KMS-11 (cell line): ENCODE measurements at regions not wholly inside any gene's neighbourhood (a gene's known extent, or its start where the extent isn't known, plus 50 kb on each side); places are given as distances from the start of the nearest gene placed in this dataset.

ENCODE experiments used
- H2AFZ ChIP-seq: fragments of 200-600 bp; sonication (generic); 2 replicates; pipeline ENCODE4 v1.6.1; 2016; ENCODE audit warnings: antibody characterized with exemption, mixed run types, low read depth
- H3K27ac ChIP-seq: fragments of 200-600 bp; sonication (generic); 2 replicates; pipeline ENCODE4 v1.6.1; 2016; ENCODE audit warnings: mild to moderate bottlenecking, mixed run types
- H3K27me3 ChIP-seq: fragments of 200-600 bp; sonication (generic); 2 replicates; pipeline ENCODE4 v1.6.1; 2017; ENCODE audit warnings: mild to moderate bottlenecking, low read depth, mixed run types, moderate library complexity; ENCODE audit not compliant: insufficient read depth
- H3K36me3 ChIP-seq: fragments of 200-600 bp; sonication (generic); 2 replicates; pipeline ENCODE4 v1.6.1; 2017; ENCODE audit warnings: mild to moderate bottlenecking, mixed run types; ENCODE audit not compliant: insufficient read depth
- H3K4me1 ChIP-seq: fragments of 200-600 bp; sonication (generic); 2 replicates; pipeline ENCODE4 v1.6.1; 2016; ENCODE audit warnings: mild to moderate bottlenecking, low read depth, mixed run types; ENCODE audit not compliant: poor library complexity, severe bottlenecking
- H3K4me2 ChIP-seq: fragments of 200-600 bp; sonication (generic); 2 replicates; pipeline ENCODE4 v1.7.0; 2016; ENCODE audit warnings: mild to moderate bottlenecking, mixed run types
- H3K4me3 ChIP-seq: fragments of 200-600 bp; sonication (generic); IDR thresholded peaks from 2 replicates; pipeline ENCODE4 v1.6.1; 2017; ENCODE audit warnings: low read depth, low read length, mixed read lengths; ENCODE audit not compliant: insufficient read depth
- H3K79me2 ChIP-seq: fragments of 200-600 bp; sonication (generic); 2 replicates; pipeline ENCODE4 v1.6.1; 2016; ENCODE audit warnings: low read depth, mixed run types; ENCODE audit not compliant: insufficient read depth
- H3K9ac ChIP-seq: fragments of 200-600 bp; sonication (generic); 2 replicates; pipeline ENCODE4 v1.6.1; 2016; ENCODE audit warnings: mild to moderate bottlenecking, mixed run types
- H4K20me1 ChIP-seq: fragments of 200-600 bp; sonication (generic); 2 replicates; pipeline ENCODE4 v1.6.1; 2016; ENCODE audit warnings: mild to moderate bottlenecking, mixed run types; ENCODE audit not compliant: insufficient read depth
- TF ChIP-seq, protein P1 (sequence below): fragments of 200-600 bp; sonication (generic); conservative IDR thresholded peaks from 2 replicates; pipeline ENCODE4 v1.6.1; 2017; ENCODE audit warnings: low read depth, mild to moderate bottlenecking, antibody characterized with exemption, low read length, moderate library complexity, mixed read lengths

DNA sequence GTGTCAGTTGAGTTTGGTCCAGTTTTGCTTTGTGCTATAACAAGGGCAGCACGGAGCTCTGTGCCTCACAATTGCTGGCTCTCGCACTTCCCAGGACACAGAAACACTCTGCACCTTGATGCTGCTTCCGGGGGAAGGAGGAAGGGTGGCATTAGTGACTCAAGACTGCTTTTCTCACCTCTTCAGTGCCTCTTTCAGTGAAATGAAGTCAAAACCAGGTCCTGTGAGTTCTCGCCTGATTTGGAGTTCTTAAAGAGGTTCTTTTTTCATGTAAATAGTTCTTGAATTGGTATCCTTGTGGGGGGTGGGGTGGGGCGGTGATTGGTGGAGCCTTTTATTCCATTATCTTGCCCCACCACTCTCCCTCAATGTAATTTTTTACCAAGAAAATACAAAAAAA lies 91.5 kb upstream of the MYT1L start:
- H3K36me3 ChIP-seq, result no peaks in the 10 kb centered on the region
- no peak overlapping the region for H3K27ac ChIP-seq
- H3K4me2 ChIP-seq, result no peak overlapping the region
- H3K4me3 ChIP-seq, result no peak overlapping the region
- H3K27me3 ChIP-seq, result no peaks in the 10 kb centered on the region
- H3K4me1 ChIP-seq, result no peaks in the 10 kb centered on the region
- no peaks in the 10 kb centered on the region for H3K79me2 ChIP-seq
- H3K9ac ChIP-seq, result no peak overlapping the region
- H4K20me1 ChIP-seq, result no peaks in the 10 kb centered on the region
- TF ChIP-seq, protein P1, sequence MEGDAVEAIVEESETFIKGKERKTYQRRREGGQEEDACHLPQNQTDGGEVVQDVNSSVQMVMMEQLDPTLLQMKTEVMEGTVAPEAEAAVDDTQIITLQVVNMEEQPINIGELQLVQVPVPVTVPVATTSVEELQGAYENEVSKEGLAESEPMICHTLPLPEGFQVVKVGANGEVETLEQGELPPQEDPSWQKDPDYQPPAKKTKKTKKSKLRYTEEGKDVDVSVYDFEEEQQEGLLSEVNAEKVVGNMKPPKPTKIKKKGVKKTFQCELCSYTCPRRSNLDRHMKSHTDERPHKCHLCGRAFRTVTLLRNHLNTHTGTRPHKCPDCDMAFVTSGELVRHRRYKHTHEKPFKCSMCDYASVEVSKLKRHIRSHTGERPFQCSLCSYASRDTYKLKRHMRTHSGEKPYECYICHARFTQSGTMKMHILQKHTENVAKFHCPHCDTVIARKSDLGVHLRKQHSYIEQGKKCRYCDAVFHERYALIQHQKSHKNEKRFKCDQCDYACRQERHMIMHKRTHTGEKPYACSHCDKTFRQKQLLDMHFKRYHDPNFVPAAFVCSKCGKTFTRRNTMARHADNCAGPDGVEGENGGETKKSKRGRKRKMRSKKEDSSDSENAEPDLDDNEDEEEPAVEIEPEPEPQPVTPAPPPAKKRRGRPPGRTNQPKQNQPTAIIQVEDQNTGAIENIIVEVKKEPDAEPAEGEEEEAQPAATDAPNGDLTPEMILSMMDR, result no peak
- H2AFZ ChIP-seq, result no peak overlapping the region

- H3K27ac ChIP-seq, result no peak overlapping the region
- no peaks in the 10 kb centered on the region for H3K36me3 ChIP-seq
- no peaks in the 10 kb centered on the region for H4K20me1 ChIP-seq
- H3K27me3 ChIP-seq, result no peaks in the 10 kb centered on the region
- H3K79me2 ChIP-seq, result no peaks in the 10 kb centered on the region
- TF ChIP-seq, protein P1, result no peak
- H2AFZ ChIP-seq, result no peak overlapping the region
- H3K4me3 ChIP-seq, result no peak overlapping the region
- peak overlapping the region; percentile 63 for H3K4me2 ChIP-seq
- H3K4me1 ChIP-seq, result peaks cover 23% of the 10 kb centered on the region
- H3K9ac ChIP-seq, result no peak overlapping the region
Measured at GRCh38 chr2:2413525-2413924, 82.5 kb upstream of the MYT1L start.

GRCh38 chr2:2410987-2411386 lies 79.9 kb upstream of the MYT1L start:
- TF ChIP-seq, protein P1, result no peak
- Histone ChIP-seq H3K36me3 (no peaks in the 10 kb centered on the region), H3K9ac (no peak overlapping the region), H2AFZ (no peak overlapping the region), H3K4me2 (no peak overlapping the region), H4K20me1 (no peaks in the 10 kb centered on the region), H3K4me3 (no peak overlapping the region), H3K27me3 (no peaks in the 10 kb centered on the region), H3K79me2 (no peaks in the 10 kb centered on the region), H3K4me1 (peaks cover 23% of the 10 kb centered on the region), H3K27ac (no peak overlapping the region)

GRCh38 chr2:2409481-2409880 lies 78.4 kb upstream of the MYT1L start:
- TF ChIP-seq, protein P1, result no peak
- Histone ChIP-seq H3K27ac (no peak overlapping the region), H2AFZ (no peak overlapping the region), H3K27me3 (no peaks in the 10 kb centered on the region), H3K4me2 (no peak overlapping the region), H3K79me2 (no peaks in the 10 kb centered on the region), H3K9ac (no peak overlapping the region), H3K4me1 (peaks cover 13% of the 10 kb centered on the region), H3K36me3 (no peaks in the 10 kb centered on the region), H3K4me3 (no peak overlapping the region), H4K20me1 (no peaks in the 10 kb centered on the region)
